GM23338 (cell line): ENCODE measurements at regions not wholly inside any gene's neighbourhood (a gene's known extent, or its start where the extent isn't known, plus 50 kb on each side); places are given as distances from the start of the nearest gene placed in this dataset.

Experiments
- ATAC-seq: fragments of 200-7000 bp; cut with Tn5 transposase; 3 replicates; pipeline ENCODE4 v1.9.1; 2020
- DNase-seq: peaks from one replicate; pipeline ENCODE4 v3.0.0-alpha.2; 2015; ENCODE audit warnings: low spot score
- H2AFZ ChIP-seq: fragments of 200-600 bp; sonication (generic); 2 replicates; pipeline ENCODE4 v1.8.0; 2016; ENCODE audit warnings: antibody characterized with exemption, mild to moderate bottlenecking, moderate library complexity
- H3F3A ChIP-seq: fragments of 200-600 bp; sonication (generic); replicated peaks from 2 replicates; pipeline ENCODE4 v1.8.0; 2017; ENCODE audit warnings: antibody characterized with exemption, mixed run types, low read depth
- H3K27ac ChIP-seq: fragments of 200-600 bp; sonication (generic); 2 replicates; pipeline ENCODE4 v1.6.1; 2016; ENCODE audit warnings: low read depth
- H3K27me3 ChIP-seq: fragments of 200-600 bp; sonication (generic); 2 replicates; pipeline ENCODE4 v1.8.0; 2016; ENCODE audit warnings: mild to moderate bottlenecking, mixed run types, moderate library complexity; ENCODE audit not compliant: insufficient read depth
- H3K36me3 ChIP-seq: fragments of 200-600 bp; sonication (generic); 2 replicates; pipeline ENCODE4 v1.8.0; 2016; ENCODE audit warnings: mild to moderate bottlenecking; ENCODE audit not compliant: insufficient read depth
- H3K4me1 ChIP-seq: fragments of 200-600 bp; sonication (generic); 2 replicates; pipeline ENCODE4 v1.8.0; 2016; ENCODE audit warnings: mild to moderate bottlenecking, moderate library complexity; ENCODE audit not compliant: insufficient read depth
- H3K4me2 ChIP-seq: fragments of 200-600 bp; sonication (generic); 2 replicates; pipeline ENCODE4 v1.7.1; 2017; ENCODE audit warnings: mixed run types
- H3K4me3 ChIP-seq: fragments of 200-600 bp; sonication (generic); 2 replicates; pipeline ENCODE4 v1.6.1; 2016; ENCODE audit warnings: mixed run types
- H3K79me2 ChIP-seq: fragments of 200-600 bp; sonication (generic); replicated peaks from 2 replicates; pipeline ENCODE4 v1.8.0; 2017; ENCODE audit warnings: mild to moderate bottlenecking; ENCODE audit not compliant: insufficient read depth
- H3K9me2 ChIP-seq: fragments of 200-600 bp; sonication (generic); 2 replicates; pipeline ENCODE4 v1.8.0; 2017; ENCODE audit not compliant: insufficient read depth
- H4K20me1 ChIP-seq: fragments of 200-600 bp; sonication (generic); replicated peaks from 2 replicates; pipeline ENCODE4 v1.8.0; 2017; ENCODE audit warnings: mild to moderate bottlenecking; ENCODE audit not compliant: insufficient read depth
- H3K27ac Mint-ChIP-seq: 2 replicates; pipeline ENCODE4 v1.8.0; 2020; ENCODE audit warnings: inconsistent platforms, mild to moderate bottlenecking, moderate library complexity, mixed read lengths
- H3K27me3 Mint-ChIP-seq: 3 replicates; pipeline ENCODE4 v1.8.0; 2022; ENCODE audit warnings: low read depth, mild to moderate bottlenecking, moderate library complexity, mixed read lengths, inconsistent platforms; ENCODE audit not compliant: insufficient read depth, poor library complexity
- H3K36me3 Mint-ChIP-seq: 3 replicates; pipeline ENCODE4 v1.8.0; 2021; ENCODE audit warnings: low read depth, mild to moderate bottlenecking, inconsistent platforms, moderate library complexity, mixed read lengths
- H3K4me1 Mint-ChIP-seq: 3 replicates; pipeline ENCODE4 v1.8.0; 2020; ENCODE audit warnings: mild to moderate bottlenecking, inconsistent platforms, mixed read lengths
- H3K4me3 Mint-ChIP-seq: 3 replicates; pipeline ENCODE4 v1.8.0; 2021; ENCODE audit warnings: moderate library complexity, mild to moderate bottlenecking, inconsistent platforms, mixed read lengths
- H3K9me3 Mint-ChIP-seq: 3 replicates; pipeline ENCODE4 v1.8.0; 2020; ENCODE audit warnings: moderate library complexity, mild to moderate bottlenecking, inconsistent platforms, mixed read lengths
- CREB1 ChIP-seq: fragments of 250-450 bp; sonication (Bioruptor Pico); IDR thresholded peaks from 2 replicates; pipeline ENCODE4 v1.5.0; 2020; ENCODE audit warnings: low read depth, mild to moderate bottlenecking, moderate library complexity
- ETS1 ChIP-seq: IDR thresholded peaks from 2 replicates; pipeline ENCODE4 v1.6.1; 2016; ENCODE audit warnings: antibody characterized with exemption
- EZH2 ChIP-seq: fragments of 200-600 bp; sonication (generic); IDR thresholded peaks from one replicate; pipeline ENCODE4 v1.8.0; 2017; ENCODE audit warnings: antibody characterized with exemption, mild to moderate bottlenecking, low read depth; ENCODE audit not compliant: unreplicated experiment
- EZH2phosphoT487 ChIP-seq: fragments of 200-600 bp; sonication (generic); IDR thresholded peaks from one replicate; pipeline ENCODE4 v1.8.1; 2018; ENCODE audit warnings: antibody characterized with exemption; ENCODE audit not compliant: unreplicated experiment
- JUNB ChIP-seq: IDR thresholded peaks from one replicate; pipeline ENCODE4 v1.6.1; 2016; ENCODE audit warnings: antibody characterized with exemption; ENCODE audit not compliant: unreplicated experiment
- NANOG ChIP-seq: IDR thresholded peaks from 2 replicates; pipeline ENCODE4 v1.6.1; 2016; ENCODE audit warnings: antibody characterized with exemption, borderline replicate concordance
- POLR2AphosphoS5 ChIP-seq: IDR thresholded peaks from 2 replicates; pipeline ENCODE4 v1.6.1; 2016; ENCODE audit warnings: antibody characterized with exemption, low read depth
- STAT1 ChIP-seq: IDR thresholded peaks from one replicate; pipeline ENCODE4 v1.6.1; 2016; ENCODE audit warnings: antibody characterized with exemption; ENCODE audit not compliant: unreplicated experiment
- ZNF331 ChIP-seq: fragments of 250-450 bp; sonication (Bioruptor Pico); IDR thresholded peaks from 2 replicates; pipeline ENCODE4 v1.5.0; 2020; ENCODE audit warnings: low read depth, mild to moderate bottlenecking, moderate library complexity
- TF ChIP-seq, protein P1 (sequence below): IDR thresholded peaks from one replicate; pipeline ENCODE4 v1.6.1; 2018; ENCODE audit warnings: antibody characterized with exemption; ENCODE audit not compliant: unreplicated experiment
- TF ChIP-seq, protein P2 (sequence below): fragments of 250-450 bp; sonication (Bioruptor Pico); IDR thresholded peaks from 2 replicates; pipeline ENCODE4 v1.5.0; 2020; ENCODE audit warnings: mild to moderate bottlenecking, moderate library complexity

GRCh38 chr5:60505373-60506171 is 194.4 kb downstream of the DEPDC1B start (continued):
- TF ChIP-seq NANOG (no peak), STAT1 (no peak), JUNB (no peak), EZH2phosphoT487 (no peak), EZH2 (no peak), ETS1 (no peak), CREB1 (CRISPR knock-in tag) (no peak)
- TF ChIP-seq, protein P1, sequence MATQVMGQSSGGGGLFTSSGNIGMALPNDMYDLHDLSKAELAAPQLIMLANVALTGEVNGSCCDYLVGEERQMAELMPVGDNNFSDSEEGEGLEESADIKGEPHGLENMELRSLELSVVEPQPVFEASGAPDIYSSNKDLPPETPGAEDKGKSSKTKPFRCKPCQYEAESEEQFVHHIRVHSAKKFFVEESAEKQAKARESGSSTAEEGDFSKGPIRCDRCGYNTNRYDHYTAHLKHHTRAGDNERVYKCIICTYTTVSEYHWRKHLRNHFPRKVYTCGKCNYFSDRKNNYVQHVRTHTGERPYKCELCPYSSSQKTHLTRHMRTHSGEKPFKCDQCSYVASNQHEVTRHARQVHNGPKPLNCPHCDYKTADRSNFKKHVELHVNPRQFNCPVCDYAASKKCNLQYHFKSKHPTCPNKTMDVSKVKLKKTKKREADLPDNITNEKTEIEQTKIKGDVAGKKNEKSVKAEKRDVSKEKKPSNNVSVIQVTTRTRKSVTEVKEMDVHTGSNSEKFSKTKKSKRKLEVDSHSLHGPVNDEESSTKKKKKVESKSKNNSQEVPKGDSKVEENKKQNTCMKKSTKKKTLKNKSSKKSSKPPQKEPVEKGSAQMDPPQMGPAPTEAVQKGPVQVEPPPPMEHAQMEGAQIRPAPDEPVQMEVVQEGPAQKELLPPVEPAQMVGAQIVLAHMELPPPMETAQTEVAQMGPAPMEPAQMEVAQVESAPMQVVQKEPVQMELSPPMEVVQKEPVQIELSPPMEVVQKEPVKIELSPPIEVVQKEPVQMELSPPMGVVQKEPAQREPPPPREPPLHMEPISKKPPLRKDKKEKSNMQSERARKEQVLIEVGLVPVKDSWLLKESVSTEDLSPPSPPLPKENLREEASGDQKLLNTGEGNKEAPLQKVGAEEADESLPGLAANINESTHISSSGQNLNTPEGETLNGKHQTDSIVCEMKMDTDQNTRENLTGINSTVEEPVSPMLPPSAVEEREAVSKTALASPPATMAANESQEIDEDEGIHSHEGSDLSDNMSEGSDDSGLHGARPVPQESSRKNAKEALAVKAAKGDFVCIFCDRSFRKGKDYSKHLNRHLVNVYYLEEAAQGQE, result no peak

DNA sequence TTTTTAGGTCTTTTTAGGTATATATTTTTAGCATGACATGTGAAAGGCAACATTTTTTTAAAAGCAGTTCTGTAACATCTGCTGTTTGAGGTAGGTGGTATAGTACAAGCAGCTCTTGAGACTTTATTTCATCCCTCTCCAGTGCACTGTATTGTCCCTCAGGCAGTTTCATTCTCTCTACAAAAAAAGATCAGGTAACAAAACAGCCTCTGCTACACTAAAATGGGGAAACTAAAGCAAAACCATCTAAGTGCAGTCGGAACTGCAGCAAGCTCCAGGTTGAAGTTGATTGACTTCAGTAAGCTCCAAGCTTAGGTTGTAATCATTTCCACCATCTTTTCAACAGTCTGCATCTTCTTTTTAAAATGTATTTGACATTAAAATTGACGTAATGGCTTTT is 195.6 kb downstream of the DEPDC1B start:
- Histone ChIP-seq H3K4me3 (no peak overlapping the region), H3K36me3 (no peaks in the 10 kb centered on the region), H3K4me1 (peaks cover 7% of the 10 kb centered on the region), H3K79me2 (no peaks in the 10 kb centered on the region), H3K9me2 (no peaks in the 10 kb centered on the region), H2AFZ (no peak overlapping the region), H3K27me3 (no peaks in the 10 kb centered on the region), H3F3A (no peaks in the 10 kb centered on the region), H4K20me1 (no peaks in the 10 kb centered on the region; the same call in 1 of the 2 replicates), H3K4me2 (no peak overlapping the region), H3K27ac (no peak overlapping the region)
- no peak for ATAC-seq
- 0 out of 3 replicates have a peak, but pooled peaks cover 3% of the 10 kb centered on the region for H3K36me3 Mint-ChIP-seq
- no peaks in the 10 kb centered on the region for H3K9me3 Mint-ChIP-seq
- H3K27me3 Mint-ChIP-seq, result no peaks in the 10 kb centered on the region
- H3K27ac Mint-ChIP-seq, result no peak overlapping the region
- DNase-seq, result no peak
- H3K4me3 Mint-ChIP-seq, result no peak overlapping the region
- H3K4me1 Mint-ChIP-seq, result peaks cover 3% of the 10 kb centered on the region
- TF ChIP-seq EZH2 (no peak), JUNB (no peak), ZNF331 (no peak), POLR2AphosphoS5 (no peak), EZH2phosphoT487 (no peak), STAT1 (no peak), NANOG (no peak), CREB1 (CRISPR knock-in tag) (no peak)
- TF ChIP-seq, protein P2, sequence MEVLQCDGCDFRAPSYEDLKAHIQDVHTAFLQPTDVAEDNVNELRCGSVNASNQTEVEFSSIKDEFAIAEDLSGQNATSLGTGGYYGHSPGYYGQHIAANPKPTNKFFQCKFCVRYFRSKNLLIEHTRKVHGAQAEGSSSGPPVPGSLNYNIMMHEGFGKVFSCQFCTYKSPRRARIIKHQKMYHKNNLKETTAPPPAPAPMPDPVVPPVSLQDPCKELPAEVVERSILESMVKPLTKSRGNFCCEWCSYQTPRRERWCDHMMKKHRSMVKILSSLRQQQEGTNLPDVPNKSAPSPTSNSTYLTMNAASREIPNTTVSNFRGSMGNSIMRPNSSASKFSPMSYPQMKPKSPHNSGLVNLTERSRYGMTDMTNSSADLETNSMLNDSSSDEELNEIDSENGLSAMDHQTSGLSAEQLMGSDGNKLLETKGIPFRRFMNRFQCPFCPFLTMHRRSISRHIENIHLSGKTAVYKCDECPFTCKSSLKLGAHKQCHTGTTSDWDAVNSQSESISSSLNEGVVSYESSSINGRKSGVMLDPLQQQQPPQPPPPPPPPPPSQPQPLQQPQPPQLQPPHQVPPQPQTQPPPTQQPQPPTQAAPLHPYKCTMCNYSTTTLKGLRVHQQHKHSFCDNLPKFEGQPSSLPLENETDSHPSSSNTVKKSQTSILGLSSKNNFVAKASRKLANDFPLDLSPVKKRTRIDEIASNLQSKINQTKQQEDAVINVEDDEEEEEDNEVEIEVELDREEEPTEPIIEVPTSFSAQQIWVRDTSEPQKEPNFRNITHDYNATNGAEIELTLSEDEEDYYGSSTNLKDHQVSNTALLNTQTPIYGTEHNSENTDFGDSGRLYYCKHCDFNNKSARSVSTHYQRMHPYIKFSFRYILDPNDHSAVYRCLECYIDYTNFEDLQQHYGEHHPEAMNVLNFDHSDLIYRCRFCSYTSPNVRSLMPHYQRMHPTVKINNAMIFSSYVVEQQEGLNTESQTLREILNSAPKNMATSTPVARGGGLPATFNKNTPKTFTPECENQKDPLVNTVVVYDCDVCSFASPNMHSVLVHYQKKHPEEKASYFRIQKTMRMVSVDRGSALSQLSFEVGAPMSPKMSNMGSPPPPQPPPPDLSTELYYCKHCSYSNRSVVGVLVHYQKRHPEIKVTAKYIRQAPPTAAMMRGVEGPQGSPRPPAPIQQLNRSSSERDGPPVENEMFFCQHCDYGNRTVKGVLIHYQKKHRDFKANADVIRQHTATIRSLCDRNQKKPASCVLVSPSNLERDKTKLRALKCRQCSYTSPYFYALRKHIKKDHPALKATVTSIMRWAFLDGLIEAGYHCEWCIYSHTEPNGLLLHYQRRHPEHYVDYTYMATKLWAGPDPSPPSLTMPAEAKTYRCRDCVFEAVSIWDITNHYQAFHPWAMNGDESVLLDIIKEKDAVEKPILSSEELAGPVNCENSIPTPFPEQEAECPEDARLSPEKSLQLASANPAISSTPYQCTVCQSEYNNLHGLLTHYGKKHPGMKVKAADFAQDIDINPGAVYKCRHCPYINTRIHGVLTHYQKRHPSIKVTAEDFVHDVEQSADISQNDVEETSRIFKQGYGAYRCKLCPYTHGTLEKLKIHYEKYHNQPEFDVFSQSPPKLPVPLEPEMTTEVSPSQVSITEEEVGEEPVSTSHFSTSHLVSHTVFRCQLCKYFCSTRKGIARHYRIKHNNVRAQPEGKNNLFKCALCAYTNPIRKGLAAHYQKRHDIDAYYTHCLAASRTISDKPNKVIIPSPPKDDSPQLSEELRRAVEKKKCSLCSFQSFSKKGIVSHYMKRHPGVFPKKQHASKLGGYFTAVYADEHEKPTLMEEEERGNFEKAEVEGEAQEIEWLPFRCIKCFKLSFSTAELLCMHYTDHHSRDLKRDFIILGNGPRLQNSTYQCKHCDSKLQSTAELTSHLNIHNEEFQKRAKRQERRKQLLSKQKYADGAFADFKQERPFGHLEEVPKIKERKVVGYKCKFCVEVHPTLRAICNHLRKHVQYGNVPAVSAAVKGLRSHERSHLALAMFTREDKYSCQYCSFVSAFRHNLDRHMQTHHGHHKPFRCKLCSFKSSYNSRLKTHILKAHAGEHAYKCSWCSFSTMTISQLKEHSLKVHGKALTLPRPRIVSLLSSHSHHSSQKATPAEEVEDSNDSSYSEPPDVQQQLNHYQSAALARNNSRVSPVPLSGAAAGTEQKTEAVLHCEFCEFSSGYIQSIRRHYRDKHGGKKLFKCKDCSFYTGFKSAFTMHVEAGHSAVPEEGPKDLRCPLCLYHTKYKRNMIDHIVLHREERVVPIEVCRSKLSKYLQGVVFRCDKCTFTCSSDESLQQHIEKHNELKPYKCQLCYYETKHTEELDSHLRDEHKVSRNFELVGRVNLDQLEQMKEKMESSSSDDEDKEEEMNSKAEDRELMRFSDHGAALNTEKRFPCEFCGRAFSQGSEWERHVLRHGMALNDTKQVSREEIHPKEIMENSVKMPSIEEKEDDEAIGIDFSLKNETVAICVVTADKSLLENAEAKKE (CRISPR knock-in tag), result no peak
